Neural cell (in vitro differentiated cells): ENCODE measurements at regions not wholly inside any gene's neighbourhood (a gene's known extent, or its start where the extent isn't known, plus 50 kb on each side); places are given as distances from the start of the nearest gene placed in this dataset.

ENCODE experiments used
- H2AFZ ChIP-seq: fragments of 200-600, 300-800 bp; sonication (generic), shearing (Covaris generic); 2 replicates; pipeline ENCODE4 v1.6.0; 2014; ENCODE audit warnings: low read depth, mild to moderate bottlenecking, antibody characterized with exemption, low read length, moderate library complexity
- H3F3A ChIP-seq: fragments of 200-600 bp; shearing (Covaris generic); 2 replicates; pipeline ENCODE4 v1.6.1; 2016; ENCODE audit warnings: mild to moderate bottlenecking, moderate library complexity, mixed read lengths, antibody characterized with exemption, low read length; ENCODE audit not compliant: insufficient read depth, poor library complexity, severe bottlenecking
- H3K27ac ChIP-seq: fragments of 200-600, 300-800 bp; sonication (generic), shearing (Covaris generic); 2 replicates; pipeline ENCODE4 v1.5.1; 2014; ENCODE audit warnings: mild to moderate bottlenecking, low read length, moderate library complexity
- H3K27me3 ChIP-seq: fragments of 300-800, 200-600 bp; sonication (generic), shearing (Covaris generic); 2 replicates; pipeline ENCODE4 v1.6.0; 2014; ENCODE audit warnings: mild to moderate bottlenecking, low read depth, low read length, moderate library complexity; ENCODE audit not compliant: insufficient read depth
- H3K36me3 ChIP-seq: fragments of 300-800, 200-600 bp; sonication (generic), shearing (Covaris generic); 2 replicates; pipeline ENCODE4 v1.5.1; 2014; ENCODE audit warnings: mild to moderate bottlenecking, antibody characterized with exemption, low read length, moderate library complexity; ENCODE audit not compliant: insufficient read depth
- H3K4me2 ChIP-seq: fragments of 300-800, 200-600 bp; sonication (generic), shearing (Covaris generic); 2 replicates; pipeline ENCODE4 v1.6.0; 2014; ENCODE audit warnings: mild to moderate bottlenecking, low read length
- H3K4me3 ChIP-seq: fragments of 300-800, 200-600 bp; sonication (generic), shearing (Covaris generic); 2 replicates; pipeline ENCODE4 v1.5.1; 2014; ENCODE audit warnings: mild to moderate bottlenecking, low read length, moderate library complexity
- H3K79me2 ChIP-seq: fragments of 200-600 bp; shearing (Covaris generic); replicated peaks from 2 replicates; pipeline ENCODE4 v1.6.0; 2014; ENCODE audit warnings: mild to moderate bottlenecking, low read length, moderate library complexity; ENCODE audit not compliant: insufficient read depth
- H3K9ac ChIP-seq: fragments of 300-800, 200-600 bp; sonication (generic), shearing (Covaris generic); 2 replicates; pipeline ENCODE4 v1.6.1; 2016; ENCODE audit warnings: mild to moderate bottlenecking, low read length, mixed read lengths
- H3K9me2 ChIP-seq: fragments of 200-600 bp; shearing (Covaris generic); 2 replicates; pipeline ENCODE4 v1.6.1; 2016; ENCODE audit warnings: mild to moderate bottlenecking, low read length, mixed read lengths; ENCODE audit not compliant: insufficient read depth
- H3K9me3 ChIP-seq: fragments of 200-600, 300-800 bp; sonication (generic), shearing (Covaris generic); 2 replicates; pipeline ENCODE4 v1.6.1; 2016; ENCODE audit warnings: mild to moderate bottlenecking, mixed run types, low read length, moderate library complexity, mixed read lengths
- H4K20me1 ChIP-seq: fragments of 200-600 bp; shearing (Covaris generic); 2 replicates; pipeline ENCODE4 v1.6.1; 2016; ENCODE audit warnings: mild to moderate bottlenecking, mixed run types; ENCODE audit not compliant: insufficient read depth
- CTCF ChIP-seq: fragments of 450-650 bp; IDR thresholded peaks from 2 replicates; pipeline ENCODE4 v1.5.1; 2014; ENCODE audit warnings: antibody characterized with exemption, mild to moderate bottlenecking, moderate library complexity; ENCODE audit not compliant: poor library complexity, severe bottlenecking
- EP300 ChIP-seq: fragments of 450-650 bp; conservative IDR thresholded peaks from 2 replicates; pipeline ENCODE4 v1.6.1; 2014; ENCODE audit warnings: antibody characterized with exemption, mild to moderate bottlenecking, moderate library complexity; ENCODE audit not compliant: poor library complexity, severe bottlenecking
- EZH2 ChIP-seq: fragments of 200-600, 300-800 bp; shearing (Covaris generic), sonication (generic); IDR thresholded peaks from 2 replicates; pipeline ENCODE4 v1.6.1; 2014; ENCODE audit warnings: antibody characterized with exemption, low read length, borderline replicate concordance, mild to moderate bottlenecking; ENCODE audit not compliant: insufficient read depth, poor library complexity, severe bottlenecking
- MXI1 ChIP-seq: fragments of 450-650 bp; conservative IDR thresholded peaks from 2 replicates; pipeline ENCODE4 v1.6.1; 2014; ENCODE audit warnings: antibody characterized with exemption, mild to moderate bottlenecking; ENCODE audit not compliant: poor library complexity, severe bottlenecking
- POLR2AphosphoS5 ChIP-seq: IDR thresholded peaks from 2 replicates; pipeline ENCODE4 v1.6.1; 2012
- RAD21 ChIP-seq: fragments of 450-650 bp; conservative IDR thresholded peaks from 2 replicates; pipeline ENCODE4 v1.6.1; 2014; ENCODE audit warnings: antibody characterized with exemption, mild to moderate bottlenecking, moderate library complexity
- REST ChIP-seq: IDR thresholded peaks from 2 replicates; pipeline ENCODE4 v1.6.1; 2012; ENCODE audit warnings: borderline replicate concordance
- SMC3 ChIP-seq: fragments of 450-650 bp; conservative IDR thresholded peaks from 2 replicates; pipeline ENCODE4 v1.6.1; 2014; ENCODE audit warnings: antibody characterized with exemption, mild to moderate bottlenecking, moderate library complexity; ENCODE audit not compliant: poor library complexity
- TAF1 ChIP-seq: IDR thresholded peaks from 2 replicates; pipeline ENCODE4 v1.6.1; 2012; ENCODE audit warnings: low read depth

- Histone ChIP-seq H3K27me3 (no peaks in the 10 kb centered on the region), H3K27ac (no peak overlapping the region), H3K4me2 (no peak overlapping the region), H3K36me3 (no peaks in the 10 kb centered on the region), H3K9ac (no peak overlapping the region), H3K79me2 (no peaks in the 10 kb centered on the region), H3K9me2 (no peaks in the 10 kb centered on the region), H3F3A (no peaks in the 10 kb centered on the region), H4K20me1 (no peaks in the 10 kb centered on the region), H2AFZ (no peak overlapping the region), H3K9me3 (no peaks in the 10 kb centered on the region), H3K4me3 (no peak overlapping the region)
- TF ChIP-seq POLR2AphosphoS5 = no peak
- TF ChIP-seq CTCF = no peak
- TF ChIP-seq EP300 = no peak
- TF ChIP-seq RAD21 = no peak
- TF ChIP-seq SMC3 = no peak
- no peak for TF ChIP-seq REST
- TF ChIP-seq MXI1 = no peak
- TF ChIP-seq EZH2 = no peak
- no peak for TF ChIP-seq TAF1
Observed at GRCh38 chr20:24751551-24751950, 197.5 kb upstream of the CST7 start.

GRCh38 chr20:24752612-24753011, 196.5 kb upstream of the CST7 start:
- Histone ChIP-seq H3K27me3 (no peaks in the 10 kb centered on the region), H3K4me3 (no peak overlapping the region), H3K9ac (no peak overlapping the region), H3K79me2 (no peaks in the 10 kb centered on the region), H3F3A (no peaks in the 10 kb centered on the region), H3K9me3 (no peaks in the 10 kb centered on the region), H3K9me2 (no peaks in the 10 kb centered on the region), H2AFZ (no peak overlapping the region), H4K20me1 (no peaks in the 10 kb centered on the region), H3K27ac (no peak overlapping the region), H3K4me2 (no peak overlapping the region), H3K36me3 (no peaks in the 10 kb centered on the region)
- TF ChIP-seq SMC3 = no peak
- TF ChIP-seq TAF1 = no peak
- no peak for TF ChIP-seq EZH2
- no peak for TF ChIP-seq RAD21
- no peak for TF ChIP-seq POLR2AphosphoS5
- TF ChIP-seq MXI1 = no peak
- no peak for TF ChIP-seq REST
- TF ChIP-seq EP300 = no peak
- TF ChIP-seq CTCF = no peak
